Common myeloid progenitor, CD34-positive (primary cell): ENCODE measurements at regions not wholly inside any gene's neighbourhood (a gene's known extent, or its start where the extent isn't known, plus 50 kb on each side); places are given as distances from the start of the nearest gene placed in this dataset.

Experiments used
- CTCF ChIA-PET: fragments of 350-600 bp; sonication (Branson Sonifier 250); formaldehyde crosslinking; loops from one replicate; lab custom pipeline; 2021; ENCODE audit warnings: antibody characterized with exemption; lab: Charles Lee
- POLR2A ChIA-PET: fragments of 350-600 bp; sonication (Branson Sonifier 250); formaldehyde crosslinking; loops from one replicate; lab custom pipeline; 2021; ENCODE audit warnings: antibody characterized with exemption; lab: Charles Lee
- DNase-seq, 3 donors: peaks; one replicate each; pipeline versions ENCODE4 v3.0.0 to v3.0.0-alpha.2; 2013
- H3K27ac ChIP-seq, 2 experiments: 1 replicate in 1 of 2; 2 replicates in 1 of 2; pipeline ENCODE4 v1.7.0; 2013; ENCODE audit warnings: inconsistent platforms in 2 of 2, low read length in 2 of 2, mild to moderate bottlenecking in 2 of 2, low read depth in 1 of 2, moderate library complexity in 1 of 2; ENCODE audit not compliant: severe bottlenecking in 2 of 2, insufficient read depth in 1 of 2, poor library complexity in 1 of 2
- H3K27me3 ChIP-seq, 5 experiments: replicated peaks in 2 of 5; 1 replicate in 3 of 5; 2 replicates in 2 of 5; pipeline versions ENCODE4 v1.6.1 to v1.7.0; 2013; ENCODE audit warnings: low read length in 4 of 5, mild to moderate bottlenecking in 2 of 5, moderate library complexity in 2 of 5, inconsistent platforms in 1 of 5; ENCODE audit not compliant: insufficient read depth in 5 of 5, control insufficient read depth in 4 of 5
- H3K36me3 ChIP-seq, 4 experiments: 1 replicate in 2 of 4; 2 replicates in 2 of 4; pipeline versions ENCODE4 v1.6.1 to v1.7.0; 2013; ENCODE audit warnings: low read length in 3 of 4, control low read depth in 1 of 4, mild to moderate bottlenecking in 1 of 4; ENCODE audit not compliant: control insufficient read depth in 4 of 4, insufficient read depth in 4 of 4
- H3K4me1 ChIP-seq, 4 experiments: 1 replicate in 3 of 4; 2 replicates in 1 of 4; pipeline versions ENCODE4 v1.6.1 to v1.7.1; 2013; ENCODE audit warnings: low read length in 3 of 4, mild to moderate bottlenecking in 3 of 4, control low read depth in 1 of 4, inconsistent platforms in 1 of 4, moderate library complexity in 1 of 4; ENCODE audit not compliant: control insufficient read depth in 4 of 4, insufficient read depth in 4 of 4; ENCODE audit errors: control extremely low read depth in 1 of 4
- H3K4me3 ChIP-seq, 7 experiments: 1 replicate in 4 of 7; 2 replicates in 3 of 7; pipeline versions ENCODE4 v1.5.1 to v1.7.0; 2013; ENCODE audit warnings: mild to moderate bottlenecking in 7 of 7, low read length in 6 of 7, moderate library complexity in 6 of 7, inconsistent platforms in 2 of 7, low read depth in 2 of 7, control low read depth in 1 of 7; ENCODE audit not compliant: insufficient read depth in 4 of 7, control insufficient read depth in 1 of 7; ENCODE audit errors: extremely low read depth in 1 of 7
- H3K9me3 ChIP-seq, 5 experiments: 1 replicate in 4 of 5; 2 replicates in 1 of 5; pipeline versions ENCODE4 v1.6.1 to v1.7.1; 2013; ENCODE audit warnings: low read length in 4 of 5, mild to moderate bottlenecking in 2 of 5, inconsistent platforms in 1 of 5, low read depth in 1 of 5, moderate library complexity in 1 of 5; ENCODE audit not compliant: control insufficient read depth in 4 of 5, insufficient read depth in 2 of 5; ENCODE audit errors: control extremely low read depth in 1 of 5
- WGBS: methylation state at CpG from one replicate; pipeline ENCODE4 v1.1.5; 2013; ENCODE audit not compliant: insufficient coverage; 5-methylcytosine and 5-hydroxymethylcytosine counted together

- Histone ChIP-seq H3K27ac (no peak overlapping the region), H3K4me1 (peaks cover 0 to 2% (median 0%) of the 10 kb centered on the region in 4 experiments), H3K9me3 (no peaks in the 10 kb centered on the region), H3K27me3 (no peaks in the 10 kb centered on the region), H3K36me3 (no peaks in the 10 kb centered on the region), H3K4me3 (no peak overlapping the region)
- DNase-seq, result no peak
- POLR2A ChIA-PET, result no interaction called here
- WGBS, result 93% methylated on average over 2 of the region's 3 CpGs
- CTCF ChIA-PET, result no interaction called here
Observed at GRCh38 chr5:62134811-62135210, 171.2 kb upstream of the KIF2A start.

GRCh38 chr5:62137628-62138027 lies 168.4 kb upstream of the KIF2A start:
- Histone ChIP-seq H3K4me1 (peaks cover 0 to 2% (median 0%) of the 10 kb centered on the region in 4 experiments), H3K9me3 (no peaks in the 10 kb centered on the region), H3K36me3 (no peaks in the 10 kb centered on the region), H3K27me3 (no peaks in the 10 kb centered on the region), H3K27ac (no peak overlapping the region), H3K4me3 (no peak overlapping the region)
- no peak for DNase-seq
- 100% methylated on average over 1 of the region's 2 CpGs for WGBS
- ChIA-PET POLR2A (no interaction called here), CTCF (no interaction called here)

GRCh38 chr5:62138607-62139006 lies 167.4 kb upstream of the KIF2A start:
- CTCF ChIA-PET, result no interaction called here
- Histone ChIP-seq H3K27me3 (no peaks in the 10 kb centered on the region), H3K9me3 (no peaks in the 10 kb centered on the region), H3K36me3 (no peaks in the 10 kb centered on the region), H3K27ac (no peak overlapping the region), H3K4me1 (peaks cover 0 to 2% (median under 1%) of the 10 kb centered on the region in 4 experiments), H3K4me3 (no peak overlapping the region)
- 80% methylated on average over 4 of the region's 7 CpGs for WGBS
- POLR2A ChIA-PET, result no interaction called here
- no peak for DNase-seq

- Histone ChIP-seq H3K9me3 (no peaks in the 10 kb centered on the region), H3K27ac (no peak overlapping the region), H3K36me3 (no peaks in the 10 kb centered on the region), H3K4me3 (no peak overlapping the region), H3K4me1 (peaks cover 0 to 2% (median under 1%) of the 10 kb centered on the region in 4 experiments), H3K27me3 (no peaks in the 10 kb centered on the region)
- CTCF ChIA-PET, result no interaction called here
- POLR2A ChIA-PET, result no interaction called here
- whole genome bisulfite sequencing, result 100% methylated on average over 2 of the region's 2 CpGs
- no peak for DNase-seq
Observed at GRCh38 chr5:62139741-62140140, 166.3 kb upstream of the KIF2A start.

GRCh38 chr5:62142351-62142750 lies 163.7 kb upstream of the KIF2A start:
- no peak for DNase-seq
- H3K27ac ChIP-seq, result no peak overlapping the region
- CTCF ChIA-PET, result interaction anchor here (1.3 kb wide), 1 partner anchor 13 kb away, joined by 3 read pairs; no protein-coding TSS in a partner anchor
- WGBS, result 100% methylated on average over 2 of the region's 4 CpGs
- no peak overlapping the region for H3K4me3 ChIP-seq
- H3K27me3 ChIP-seq, result no peaks in the 10 kb centered on the region
- POLR2A ChIA-PET, result no interaction called here
- peaks cover 0 to 2% (median under 1%) of the 10 kb centered on the region in 4 experiments for H3K4me1 ChIP-seq
- no peaks in the 10 kb centered on the region for H3K9me3 ChIP-seq
- H3K36me3 ChIP-seq, result no peaks in the 10 kb centered on the region

- no peaks in the 10 kb centered on the region for H3K36me3 ChIP-seq
- H3K27me3 ChIP-seq, result no peaks in the 10 kb centered on the region
- H3K4me3 ChIP-seq, result no peak overlapping the region
- POLR2A ChIA-PET, result no interaction called here
- peak; percentile 14 to 49 (median 28) for DNase-seq
- no peaks in the 10 kb centered on the region for H3K9me3 ChIP-seq
- WGBS, result 19% methylated on average over 7 of the region's 13 CpGs
- peaks cover 0 to 2% (median under 1%) of the 10 kb centered on the region in 4 experiments for H3K4me1 ChIP-seq
- no peak overlapping the region for H3K27ac ChIP-seq
- CTCF ChIA-PET, result interaction anchor here (0.6 to 1.6 kb wide), 8 partner anchors 13 to 1088 kb away, joined by 3 to 5 read pairs (median 3); no protein-coding TSS in a partner anchor
Observed at GRCh38 chr5:62143268-62144229, 162.5 kb upstream of the KIF2A start.
